Immature natural killer cell (primary cell): ENCODE measurements at regions not wholly inside any gene's neighbourhood (a gene's known extent, or its start where the extent isn't known, plus 50 kb on each side); places are given as distances from the start of the nearest gene placed in this dataset.

Source experiments
- DNase-seq, 3 donors: peaks; one replicate each; pipeline ENCODE4 v3.0.0; 2022; ENCODE audit warnings: mixed read lengths in 1 of 3
- H3K27ac Mint-ChIP-seq, 6 donors: one replicate each; pipeline ENCODE4 v1.8.0; 2020; ENCODE audit warnings: mixed read lengths in 6 of 6, mild to moderate bottlenecking in 5 of 6, inconsistent platforms in 4 of 6, moderate library complexity in 3 of 6
- H3K27me3 Mint-ChIP-seq, 3 donors: one replicate each; pipeline ENCODE4 v1.8.0; 2020 to 2021; ENCODE audit warnings: low read depth in 3 of 3, mild to moderate bottlenecking in 3 of 3, mixed read lengths in 3 of 3, moderate library complexity in 3 of 3, inconsistent platforms in 1 of 3
- H3K36me3 Mint-ChIP-seq, 3 donors: one replicate each; pipeline ENCODE4 v1.8.0; 2020; ENCODE audit warnings: mixed read lengths in 3 of 3, inconsistent platforms in 2 of 3, mild to moderate bottlenecking in 2 of 3
- H3K4me1 Mint-ChIP-seq, 2 donors: one replicate each; pipeline ENCODE4 v1.8.0; 2020; ENCODE audit warnings: inconsistent platforms in 2 of 2, mild to moderate bottlenecking in 2 of 2, mixed read lengths in 2 of 2, moderate library complexity in 1 of 2
- H3K4me3 Mint-ChIP-seq, 5 donors: one replicate each; pipeline ENCODE4 v1.8.0; 2020; ENCODE audit warnings: mild to moderate bottlenecking in 5 of 5, mixed read lengths in 5 of 5, inconsistent platforms in 3 of 5, moderate library complexity in 3 of 5
- H3K9me3 Mint-ChIP-seq, 6 donors: one replicate each; pipeline ENCODE4 v1.8.0; 2020; ENCODE audit warnings: mild to moderate bottlenecking in 6 of 6, mixed read lengths in 6 of 6, inconsistent platforms in 4 of 6, moderate library complexity in 3 of 6

GRCh38 chr12:40505327-40505726, 186.9 kb upstream of the CNTN1 start:
- no peak for DNase-seq

GRCh38 chr12:40508421-40508820, 183.8 kb upstream of the CNTN1 start:
- H3K36me3 Mint-ChIP-seq = no peaks in the 10 kb centered on the region
- peaks cover 0 to 25% (median 8%) of the 10 kb centered on the region in 6 donors for H3K9me3 Mint-ChIP-seq
- H3K27me3 Mint-ChIP-seq = no peaks in the 10 kb centered on the region
- H3K4me3 Mint-ChIP-seq = no peak overlapping the region
- H3K4me1 Mint-ChIP-seq = no peaks in the 10 kb centered on the region
- no peak overlapping the region for H3K27ac Mint-ChIP-seq
- no peak for DNase-seq

More at GRCh38 chr12:40505327-40505726, 186.9 kb upstream of the CNTN1 start:
- Mint-ChIP-seq H3K27ac (no peak overlapping the region), H3K27me3 (no peaks in the 10 kb centered on the region), H3K36me3 (no peaks in the 10 kb centered on the region), H3K4me3 (no peak overlapping the region), H3K4me1 (no peaks in the 10 kb centered on the region), H3K9me3 (peaks cover 0 to 20% (median 13%) of the 10 kb centered on the region in 6 donors)

- DNase-seq = no peak
- Mint-ChIP-seq H3K36me3 (no peaks in the 10 kb centered on the region), H3K9me3 (peaks cover 0 to 14% (median 9%) of the 10 kb centered on the region in 6 donors), H3K4me3 (no peak overlapping the region), H3K27ac (no peak overlapping the region), H3K4me1 (no peaks in the 10 kb centered on the region), H3K27me3 (no peaks in the 10 kb centered on the region)
These were observed 180.9 kb upstream of the CNTN1 start for GRCh38 chr12:40511341-40511740.

GRCh38 chr12:40515041-40515816, 177.0 kb upstream of the CNTN1 start:
- Mint-ChIP-seq H3K9me3 (peaks cover 0 to 20% (median 7%) of the 10 kb centered on the region in 6 donors), H3K4me3 (no peak overlapping the region), H3K27ac (no peak overlapping the region), H3K36me3 (no peaks in the 10 kb centered on the region), H3K4me1 (no peaks in the 10 kb centered on the region), H3K27me3 (no peaks in the 10 kb centered on the region)
- DNase-seq = no peak

- H3K27ac Mint-ChIP-seq = no peak overlapping the region
- no peak for DNase-seq
- no peaks in the 10 kb centered on the region for H3K4me1 Mint-ChIP-seq
- no peaks in the 10 kb centered on the region for H3K27me3 Mint-ChIP-seq
- H3K9me3 Mint-ChIP-seq = peaks cover 0 to 32% (median 4%) of the 10 kb centered on the region in 6 donors
- peaks cover 0 to 4% (median 0%) of the 10 kb centered on the region in 3 donors for H3K36me3 Mint-ChIP-seq
- H3K4me3 Mint-ChIP-seq = no peak overlapping the region
These were observed 169.4 kb upstream of the CNTN1 start for GRCh38 chr12:40522837-40523236.

GRCh38 chr12:40525054-40525453, 167.2 kb upstream of the CNTN1 start:
- Mint-ChIP-seq H3K4me3 (no peak overlapping the region), H3K27ac (no peak overlapping the region), H3K36me3 (peaks cover 0 to 4% (median 0%) of the 10 kb centered on the region in 3 donors), H3K27me3 (peaks cover 0 to under 1% (median 0%) of the 10 kb centered on the region in 3 donors), H3K4me1 (no peaks in the 10 kb centered on the region), H3K9me3 (peaks cover 1 to 32% (median 4%) of the 10 kb centered on the region in 6 donors)
- DNase-seq = no peak

- Mint-ChIP-seq H3K4me1 (no peaks in the 10 kb centered on the region), H3K4me3 (no peak overlapping the region), H3K27me3 (peaks cover 0 to 3% (median 0%) of the 10 kb centered on the region in 3 donors), H3K27ac (no peak overlapping the region), H3K36me3 (no peaks in the 10 kb centered on the region), H3K9me3 (peaks cover 0 to 26% (median 11%) of the 10 kb centered on the region in 6 donors)
- DNase-seq = no peak
These were observed 157.4 kb upstream of the CNTN1 start for GRCh38 chr12:40534828-40535227.

- no peak for DNase-seq
- Mint-ChIP-seq H3K4me1 (no peaks in the 10 kb centered on the region), H3K4me3 (no peak overlapping the region), H3K27ac (no peak overlapping the region), H3K36me3 (no peaks in the 10 kb centered on the region), H3K27me3 (no peaks in the 10 kb centered on the region), H3K9me3 (peaks cover 11 to 37% (median 17%) of the 10 kb centered on the region in 6 donors)
These were observed 140.8 kb upstream of the CNTN1 start for GRCh38 chr12:40551466-40551865.

GRCh38 chr12:40552868-40553267, 139.4 kb upstream of the CNTN1 start:
- H3K9me3 Mint-ChIP-seq = peaks cover 11 to 33% (median 17%) of the 10 kb centered on the region in 6 donors
- no peaks in the 10 kb centered on the region for H3K36me3 Mint-ChIP-seq
- no peaks in the 10 kb centered on the region for H3K4me1 Mint-ChIP-seq
- H3K27ac Mint-ChIP-seq = no peak overlapping the region
- no peak overlapping the region for H3K4me3 Mint-ChIP-seq
- DNase-seq = no peak
- no peaks in the 10 kb centered on the region for H3K27me3 Mint-ChIP-seq

GRCh38 chr12:40557980-40558379, 134.3 kb upstream of the CNTN1 start:
- Mint-ChIP-seq H3K4me3 (no peak overlapping the region), H3K4me1 (no peaks in the 10 kb centered on the region), H3K27ac (no peak overlapping the region), H3K9me3 (peaks cover 9 to 53% (median 20%) of the 10 kb centered on the region in 6 donors), H3K27me3 (no peaks in the 10 kb centered on the region), H3K36me3 (no peaks in the 10 kb centered on the region)
- no peak for DNase-seq

GRCh38 chr12:40559865-40560264, 132.4 kb upstream of the CNTN1 start:
- H3K27me3 Mint-ChIP-seq = no peaks in the 10 kb centered on the region
- no peaks in the 10 kb centered on the region for H3K4me1 Mint-ChIP-seq
- H3K36me3 Mint-ChIP-seq = no peaks in the 10 kb centered on the region
- no peak overlapping the region for H3K27ac Mint-ChIP-seq
- DNase-seq = no peak
- H3K4me3 Mint-ChIP-seq = no peak overlapping the region
- H3K9me3 Mint-ChIP-seq = peaks cover 7 to 39% (median 12%) of the 10 kb centered on the region in 6 donors

DNA sequence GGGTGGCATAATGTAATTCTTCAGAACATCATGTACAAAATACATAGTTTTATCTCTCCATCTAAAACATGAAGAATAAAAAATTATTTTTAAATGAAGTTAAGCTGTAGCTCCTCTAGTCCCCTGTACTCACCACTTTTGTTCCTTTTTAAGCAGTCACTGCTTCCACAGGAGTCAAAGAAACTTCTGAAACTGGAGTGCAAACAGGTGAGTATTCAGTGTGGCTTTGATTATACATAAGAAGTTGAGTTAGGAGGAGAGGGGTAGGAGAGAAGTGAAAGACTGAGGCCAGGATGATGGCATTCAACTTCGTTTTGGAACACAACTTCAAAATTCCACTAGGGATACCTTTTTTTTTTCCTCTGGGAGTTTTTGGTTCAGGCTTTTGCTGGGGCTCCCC, 131.4 kb upstream of the CNTN1 start:
- H3K36me3 Mint-ChIP-seq = no peaks in the 10 kb centered on the region
- H3K27me3 Mint-ChIP-seq = peaks cover 0 to 2% (median 0%) of the 10 kb centered on the region in 3 donors
- H3K27ac Mint-ChIP-seq = no peak overlapping the region
- H3K4me3 Mint-ChIP-seq = no peak overlapping the region
- DNase-seq = no peak
- no peaks in the 10 kb centered on the region for H3K4me1 Mint-ChIP-seq
- peaks cover 5 to 34% (median 11%) of the 10 kb centered on the region in 6 donors for H3K9me3 Mint-ChIP-seq

GRCh38 chr12:40561395-40561966, 130.8 kb upstream of the CNTN1 start:
- Mint-ChIP-seq H3K27me3 (peaks cover 0 to 2% (median 0%) of the 10 kb centered on the region in 3 donors), H3K27ac (no peak overlapping the region), H3K4me3 (no peak overlapping the region), H3K36me3 (no peaks in the 10 kb centered on the region), H3K9me3 (peaks cover 3 to 33% (median 11%) of the 10 kb centered on the region in 6 donors), H3K4me1 (no peaks in the 10 kb centered on the region)
- DNase-seq = no peak

- no peak overlapping the region for H3K4me3 Mint-ChIP-seq
- DNase-seq = no peak
- H3K4me1 Mint-ChIP-seq = no peaks in the 10 kb centered on the region
- H3K27me3 Mint-ChIP-seq = peaks cover 0 to 2% (median 0%) of the 10 kb centered on the region in 3 donors
- no peak overlapping the region for H3K27ac Mint-ChIP-seq
- peaks cover 0 to 23% (median 7%) of the 10 kb centered on the region in 6 donors for H3K9me3 Mint-ChIP-seq
- H3K36me3 Mint-ChIP-seq = no peaks in the 10 kb centered on the region
These were observed 127.1 kb upstream of the CNTN1 start for GRCh38 chr12:40565029-40565633.
